ENCODE measurements at regions not wholly inside any gene's neighbourhood (a gene's known extent, or its start where the extent isn't known, plus 50 kb on each side); places are given as distances from the start of the nearest gene placed in this dataset.

DNA sequence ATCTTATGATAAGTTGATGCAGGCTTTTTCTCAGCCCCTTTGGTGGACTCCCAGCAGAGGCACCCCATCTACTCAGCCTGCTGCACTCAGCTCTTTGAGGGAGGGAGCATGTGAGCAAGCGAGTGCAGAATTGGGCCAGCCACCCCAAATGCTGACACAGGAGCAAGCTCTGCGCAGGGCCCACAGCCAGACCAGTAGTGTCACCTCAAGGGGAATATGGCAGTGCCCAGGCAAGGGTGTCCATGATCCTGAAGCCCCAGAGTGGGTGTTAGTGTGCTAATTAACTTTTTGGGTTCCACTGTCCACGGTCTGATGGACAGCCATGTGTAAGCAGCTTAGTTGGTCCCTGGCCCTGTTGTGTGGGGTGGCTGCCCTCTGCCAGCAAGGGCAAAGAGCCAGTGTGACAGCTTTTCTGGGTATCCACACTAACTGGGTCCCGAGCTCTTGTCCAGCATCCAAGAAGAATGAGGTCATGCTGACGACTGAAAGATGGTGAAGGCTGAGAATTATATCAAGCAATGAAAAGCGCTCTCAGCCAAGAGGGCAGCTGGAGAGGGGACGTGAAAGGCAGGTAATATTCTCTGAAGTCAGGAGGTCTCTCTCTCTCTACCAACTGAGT lies 898.3 kb upstream of the PCDH9 start:
- DNase-seq (ENCODE audit: low spot score) = no peak

DNA sequence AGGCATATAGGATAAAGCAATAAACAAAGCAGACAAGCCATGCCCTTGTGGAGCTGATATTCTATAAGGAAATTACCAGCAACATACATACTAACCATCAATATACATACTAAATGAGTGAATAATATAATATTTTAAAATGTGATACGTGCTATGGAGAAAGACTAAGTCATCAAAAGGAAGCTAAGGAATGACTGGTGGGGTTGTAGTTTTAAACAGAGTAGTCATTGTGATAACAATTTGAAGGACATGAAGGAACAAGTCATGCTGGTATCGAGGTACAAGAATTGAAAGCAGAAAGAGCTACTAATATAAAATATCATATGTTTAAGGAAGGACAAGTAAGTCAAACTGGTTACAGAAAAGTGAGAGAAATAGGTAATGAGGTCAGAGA lies 894.9 kb upstream of the PCDH9 start:
- no peak for DNase-seq (ENCODE audit: low spot score)

DNA sequence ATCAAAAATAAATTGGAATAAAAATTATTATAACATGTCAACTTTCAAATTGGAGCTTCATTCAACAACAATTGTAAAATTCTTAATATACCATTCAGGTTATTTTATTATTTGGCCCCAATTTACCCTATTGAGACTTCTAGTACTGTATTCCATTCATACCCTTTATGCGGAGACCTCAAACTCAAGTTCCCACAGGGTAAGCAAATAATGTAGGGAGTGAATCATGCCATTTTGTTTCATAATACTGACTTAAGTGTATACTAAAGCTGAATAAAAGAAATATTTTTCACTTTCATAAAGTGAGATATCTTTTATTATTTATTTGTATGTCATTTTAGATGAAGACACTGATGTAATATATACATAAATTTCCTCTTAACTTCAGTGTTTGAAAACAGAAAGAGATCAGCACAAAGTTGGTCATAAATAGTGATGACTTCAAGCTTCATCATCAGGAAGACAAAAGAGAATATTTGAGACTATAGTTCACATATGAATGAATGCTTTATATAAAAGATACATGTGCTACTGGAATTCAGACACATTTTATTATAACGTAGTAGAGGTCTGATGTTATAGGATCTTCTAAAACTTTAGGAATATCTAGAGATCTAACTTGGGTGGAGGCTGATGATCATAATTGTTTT lies 894.4 kb upstream of the PCDH9 start:
- DNase-seq (ENCODE audit: low spot score) = no peak

DNA sequence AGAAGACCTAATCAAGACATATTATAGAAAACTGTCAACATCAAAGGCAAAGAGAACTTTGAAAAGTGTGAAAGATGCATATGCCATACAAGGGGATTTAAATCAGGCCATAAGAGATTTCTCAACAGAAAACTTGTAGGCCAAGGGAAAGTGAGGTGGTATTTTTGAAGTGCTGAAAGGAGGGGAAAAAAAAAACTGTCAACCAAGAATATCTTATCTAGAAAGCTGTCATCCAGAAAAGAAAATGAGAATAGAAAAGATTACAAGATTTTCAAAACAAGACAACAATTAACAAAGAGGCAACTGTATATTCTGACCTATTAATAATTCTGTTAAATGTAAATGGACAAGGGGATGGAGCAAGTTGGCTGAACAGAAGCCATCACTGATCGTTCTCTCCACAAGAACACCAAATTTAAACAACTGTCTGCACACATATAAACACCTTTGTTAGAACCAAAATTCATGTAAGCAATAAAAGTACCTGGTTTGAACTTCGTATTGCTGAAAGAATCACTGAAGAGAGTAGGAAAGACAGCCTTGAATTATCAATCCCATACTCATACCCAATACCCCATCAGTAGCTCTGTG lies 880.1 kb upstream of the PCDH9 start:
- no peak for DNase-seq (ENCODE audit: low spot score)

DNA sequence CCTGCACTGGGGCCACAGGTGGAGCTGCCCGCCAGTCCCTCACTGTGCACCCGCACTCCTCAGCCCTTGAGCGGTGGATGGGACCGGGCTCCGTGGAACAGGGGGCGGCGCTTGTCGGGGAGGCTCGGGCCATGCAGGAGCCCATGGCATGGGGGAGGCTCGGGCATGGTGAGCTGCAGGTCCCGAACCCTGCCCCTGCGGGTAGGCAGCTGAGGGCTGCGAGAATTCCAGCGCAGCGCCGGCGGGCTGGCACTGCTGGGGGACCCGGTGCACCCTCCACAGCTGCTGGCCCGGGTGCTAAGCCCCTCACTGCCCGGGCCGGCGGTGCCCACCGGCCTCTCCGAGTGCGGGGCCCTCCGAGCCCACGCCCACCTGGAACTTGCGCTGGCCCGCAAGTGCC lies 877.5 kb upstream of the PCDH9 start:
- DNase-seq (ENCODE audit: low spot score) = no peak

DNA sequence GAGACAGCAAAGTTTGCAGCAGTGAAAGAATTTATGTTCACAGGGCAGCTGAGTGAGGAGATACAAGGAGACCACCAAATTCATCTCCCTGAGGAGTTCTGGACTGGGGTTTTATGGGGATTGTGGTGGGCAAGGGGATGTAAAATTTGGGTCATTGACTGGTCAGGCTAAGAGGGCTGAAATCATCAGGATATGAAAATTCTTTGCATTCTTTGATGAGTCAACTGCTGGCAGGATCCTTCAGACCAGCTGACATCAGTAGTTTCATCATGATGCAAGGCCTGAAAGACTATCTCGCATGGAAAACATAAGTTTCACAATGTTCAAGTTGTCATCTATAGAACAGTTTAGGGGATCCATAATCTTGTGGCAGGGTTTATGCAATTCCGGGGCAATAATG lies 869.5 kb upstream of the PCDH9 start:
- no peak for DNase-seq (ENCODE audit: low spot score)

DNA sequence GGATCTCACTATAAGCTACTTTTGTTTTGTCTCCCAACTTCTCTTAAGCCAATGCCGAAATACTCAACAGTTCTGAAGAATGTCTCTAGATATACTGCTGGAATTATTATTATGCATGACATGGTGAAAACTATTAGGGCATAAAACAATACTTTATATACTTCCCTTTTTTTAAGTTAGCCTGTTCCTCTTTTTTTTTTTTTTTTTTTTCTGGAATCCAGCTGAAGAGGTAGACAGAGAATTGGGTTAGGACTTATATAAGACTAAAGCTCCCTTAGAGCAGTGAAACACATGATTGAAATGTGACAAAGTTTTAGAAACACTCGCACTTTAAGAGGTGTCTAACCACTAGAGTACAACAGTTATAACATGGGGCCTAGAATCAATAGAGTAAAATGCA lies 850.9 kb upstream of the PCDH9 start:
- DNase-seq (ENCODE audit: low spot score) = no peak

DNA sequence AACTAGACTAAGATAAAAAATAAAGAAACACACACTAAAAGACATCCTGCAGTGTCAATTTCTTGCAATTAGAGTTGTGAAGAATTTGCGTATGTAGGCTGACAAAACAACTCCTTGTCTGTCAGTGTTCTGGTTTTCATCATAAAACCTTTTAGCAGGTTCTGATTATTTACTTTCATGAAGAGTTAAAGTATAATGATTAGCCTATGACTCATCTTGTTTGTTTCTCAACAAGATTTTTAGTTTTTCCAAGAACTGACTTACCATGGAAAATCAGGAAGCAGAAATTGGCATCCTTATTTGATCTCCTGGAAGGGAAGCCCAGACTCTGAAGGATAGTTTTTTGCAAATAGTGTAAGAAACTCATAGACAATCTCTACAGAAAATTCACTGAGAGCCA lies 848.7 kb upstream of the PCDH9 start:
- no peak for DNase-seq (ENCODE audit: low spot score)

DNA sequence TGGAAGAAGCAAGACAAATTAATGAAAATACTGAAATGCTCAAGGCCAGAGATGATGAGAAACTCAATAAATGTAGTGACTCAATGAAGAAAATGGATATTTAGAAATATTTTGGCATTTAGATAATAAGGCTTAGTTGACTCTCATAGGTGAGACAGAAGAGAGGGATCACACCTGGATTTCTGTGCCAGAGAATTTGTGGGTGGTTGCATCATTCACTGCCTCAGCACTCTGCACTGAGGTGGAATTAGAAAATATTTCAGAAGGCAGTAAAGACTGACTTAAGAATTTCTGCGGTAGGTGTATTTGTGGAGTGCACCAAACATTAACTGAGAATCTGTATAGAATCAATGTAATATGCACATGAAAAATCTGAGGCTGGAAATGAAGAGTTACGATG lies 848.3 kb upstream of the PCDH9 start:
- no peak for DNase-seq (ENCODE audit: low spot score)

DNA sequence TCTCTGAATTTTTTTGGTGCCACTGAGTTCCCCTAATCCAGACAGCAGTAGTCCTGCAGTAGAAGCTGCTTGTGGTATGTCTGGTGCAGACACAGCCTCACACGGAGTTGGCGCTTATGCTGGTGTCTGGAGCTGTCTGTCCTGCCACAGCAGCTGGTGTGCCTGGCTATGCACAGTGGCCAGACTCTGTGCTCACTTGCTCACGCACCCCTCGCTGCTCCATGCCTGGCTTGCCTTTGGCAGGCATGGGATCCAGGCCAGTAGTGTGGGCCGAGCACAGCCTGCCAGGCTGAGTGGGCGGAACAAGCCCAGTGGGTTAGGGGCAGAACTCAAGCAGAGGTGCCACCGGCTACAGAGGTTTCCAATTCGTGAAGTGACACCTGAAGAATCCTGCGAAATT lies 845.9 kb upstream of the PCDH9 start:
- no peak for DNase-seq (ENCODE audit: low spot score)

DNA sequence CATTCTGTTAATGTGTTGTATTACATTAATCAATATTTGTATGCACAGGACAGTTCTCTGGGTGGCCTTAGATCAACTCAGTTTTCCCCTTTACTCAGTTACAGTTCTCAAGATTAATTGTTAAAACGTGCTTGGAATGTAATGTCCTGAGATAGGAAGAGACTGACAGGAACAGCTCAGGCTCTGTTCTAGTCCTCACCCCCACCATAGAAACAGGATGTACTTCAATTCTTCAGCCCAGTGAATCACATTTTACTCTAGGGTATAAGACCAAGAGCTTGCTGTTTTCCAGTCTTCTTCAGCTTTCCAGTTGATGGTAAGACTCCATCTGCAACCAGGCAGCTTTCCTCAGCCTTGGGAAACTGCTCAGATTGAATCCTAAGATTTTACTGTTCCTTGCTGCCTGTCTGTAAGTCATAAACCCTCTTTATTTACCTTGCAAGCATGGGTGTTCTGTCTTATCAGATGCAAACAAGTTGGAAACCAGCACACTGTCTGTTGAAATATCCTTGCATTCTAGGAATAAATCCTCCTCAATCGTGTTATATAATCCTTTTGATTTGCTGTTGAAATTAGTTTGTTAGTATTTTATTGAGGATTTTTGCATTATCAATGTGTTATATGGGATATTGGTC lies 836.9 kb upstream of the PCDH9 start:
- DNase-seq (ENCODE audit: low spot score) = peak; percentile 2

DNA sequence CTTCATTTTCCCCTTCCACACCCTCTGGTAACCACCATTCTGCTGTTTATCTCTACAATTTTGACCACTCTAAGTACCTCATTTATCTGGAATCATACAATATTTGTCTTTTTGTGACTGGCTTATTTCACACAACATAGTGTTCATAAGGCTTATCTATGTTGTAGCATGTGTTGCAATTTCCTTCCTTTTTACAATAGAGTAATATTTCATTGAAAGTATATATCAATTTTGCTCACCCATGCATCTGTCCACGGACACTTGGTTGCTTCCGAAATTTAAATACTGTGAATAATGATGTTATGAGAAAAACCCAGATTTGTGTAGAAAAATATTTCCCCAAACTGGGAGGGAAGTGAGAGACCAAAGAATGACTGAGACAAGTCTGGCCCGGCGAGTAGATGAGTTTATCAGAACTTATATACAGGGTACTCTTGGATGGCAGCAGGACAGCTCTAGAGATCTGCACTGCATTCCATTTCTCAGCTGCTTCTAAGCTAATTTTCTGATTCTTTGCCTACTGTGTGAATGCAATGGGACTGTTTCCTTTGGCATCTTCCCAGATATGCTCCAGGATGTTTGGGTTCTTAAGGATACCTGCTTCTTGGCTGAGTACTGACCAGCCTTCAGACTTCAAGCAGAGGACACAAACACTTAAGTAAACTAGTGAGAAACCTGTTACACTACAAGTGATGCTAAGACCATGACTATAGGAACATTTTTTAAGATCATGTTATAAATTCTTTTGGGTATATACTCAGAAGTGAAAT lies 834.0 kb upstream of the PCDH9 start:
- DNase-seq (ENCODE audit: low spot score) = no peak

DNA sequence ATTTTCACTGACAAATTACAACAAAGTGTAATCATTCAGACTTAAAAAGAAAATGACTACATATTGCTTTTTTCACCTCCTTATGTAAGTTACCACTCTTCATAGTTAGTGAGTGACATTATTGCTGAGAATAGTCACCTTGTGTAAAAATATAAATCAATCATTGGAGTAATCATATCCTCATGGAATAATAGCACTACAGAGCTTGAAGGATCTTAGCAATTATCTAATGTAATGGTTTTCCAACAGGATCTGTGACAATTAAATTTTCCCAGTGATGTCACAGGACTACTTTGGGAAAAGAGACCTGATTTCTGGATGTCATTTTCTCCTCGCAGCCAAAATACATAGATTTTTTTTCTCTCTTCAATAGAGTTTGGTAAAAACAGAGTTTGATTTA lies 833.0 kb upstream of the PCDH9 start:
- no peak for DNase-seq (ENCODE audit: low spot score)

DNA sequence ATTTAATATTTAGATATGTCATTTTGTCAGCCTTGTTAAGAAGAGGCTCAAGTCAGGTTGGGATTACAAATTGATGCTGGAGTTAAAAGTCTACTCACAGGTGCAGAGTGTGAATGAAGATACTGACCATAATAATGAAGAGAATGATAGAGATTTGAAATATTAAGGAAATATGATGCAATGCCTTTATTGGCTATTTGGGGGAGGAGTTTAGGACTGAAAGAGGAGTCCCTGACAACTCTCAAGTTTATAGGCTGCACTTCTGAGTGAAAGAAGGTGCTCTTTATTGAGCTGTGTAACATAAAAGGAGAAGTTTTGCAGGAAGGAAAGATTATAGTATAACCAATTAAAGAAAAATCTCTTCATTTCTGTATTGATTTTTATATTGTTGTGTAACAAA lies 827.7 kb upstream of the PCDH9 start:
- no peak for DNase-seq (ENCODE audit: low spot score)

DNA sequence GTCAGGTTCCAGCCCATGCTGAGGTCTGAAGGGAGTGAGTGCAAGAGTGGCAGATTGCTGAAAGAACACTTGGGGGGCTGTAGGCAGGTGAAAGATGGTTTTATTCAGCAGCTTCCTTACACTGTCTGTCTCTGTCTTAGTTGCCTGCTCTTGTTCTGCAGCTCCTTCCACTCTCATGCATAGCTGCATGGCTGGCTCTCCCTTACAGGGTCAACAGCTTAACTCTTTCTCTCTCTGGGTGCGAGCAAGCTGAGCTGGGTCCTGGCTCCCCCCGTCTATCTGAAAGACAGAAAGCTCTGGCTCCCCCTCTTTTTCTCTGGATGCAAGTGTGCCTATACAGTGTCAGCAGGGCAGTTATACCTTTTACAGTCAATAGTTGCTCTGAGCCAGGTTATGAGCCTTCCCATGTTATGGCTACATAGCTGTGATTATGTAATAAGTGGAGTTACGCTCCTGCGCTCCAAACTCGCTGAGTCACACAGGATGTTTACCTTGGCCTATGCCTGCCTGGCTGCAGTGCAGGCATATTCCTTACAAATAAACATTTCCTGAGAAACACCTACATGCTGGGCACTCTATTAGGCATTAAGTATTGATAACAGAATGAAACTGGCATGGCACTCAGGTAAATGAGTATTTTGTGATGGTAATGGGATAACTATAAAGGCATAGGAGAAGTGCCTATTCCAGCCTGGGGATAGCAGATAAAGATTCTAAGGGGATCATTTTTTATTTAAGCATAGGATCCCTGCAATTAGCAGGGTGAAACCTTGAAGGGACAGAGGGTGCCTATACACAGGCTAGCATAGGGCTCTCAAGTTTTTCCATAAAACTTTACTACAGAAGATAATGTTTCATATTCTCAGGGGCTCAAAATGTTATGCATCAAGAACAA lies 826.9 kb upstream of the PCDH9 start:
- no peak for DNase-seq (ENCODE audit: low spot score)

DNA sequence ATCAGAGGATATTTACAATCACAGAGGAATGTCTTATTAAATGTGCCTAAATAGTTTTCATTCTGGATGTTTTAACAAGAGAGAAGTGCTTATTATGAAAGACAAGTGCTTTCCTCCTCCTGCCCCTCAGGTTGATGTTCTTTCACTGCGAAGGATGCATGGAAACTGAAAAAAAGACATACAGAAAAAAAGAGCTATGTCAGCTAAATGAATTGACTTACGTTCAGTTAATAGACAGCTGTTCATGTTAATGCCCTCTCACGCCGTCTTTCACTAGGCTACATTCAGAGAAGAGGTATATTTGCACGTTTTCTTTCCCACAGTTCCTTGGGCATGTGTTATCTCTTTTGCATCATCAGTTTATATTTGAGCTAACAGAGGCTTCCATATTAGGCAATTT lies 821.8 kb upstream of the PCDH9 start:
- no peak for DNase-seq (ENCODE audit: low spot score)

DNA sequence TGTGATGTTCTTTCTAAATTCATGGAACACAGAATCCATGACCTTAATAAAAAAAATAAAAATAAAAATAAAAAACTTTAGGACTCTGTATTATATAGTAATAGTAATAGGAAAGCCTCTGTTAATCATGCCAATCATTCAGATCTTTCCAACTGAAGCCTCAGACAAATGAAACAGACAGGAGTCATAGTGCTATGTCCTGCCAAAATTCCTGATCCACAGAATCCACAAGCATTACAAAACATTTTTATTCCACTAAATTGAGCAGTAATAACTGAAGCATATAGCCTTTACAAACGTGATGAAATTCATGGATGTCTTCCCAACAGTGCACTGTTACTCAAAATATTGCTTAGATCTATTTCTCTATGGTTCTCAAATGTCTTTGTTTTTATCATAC lies 820.6 kb upstream of the PCDH9 start:
- DNase-seq (ENCODE audit: low spot score) = no peak

DNA sequence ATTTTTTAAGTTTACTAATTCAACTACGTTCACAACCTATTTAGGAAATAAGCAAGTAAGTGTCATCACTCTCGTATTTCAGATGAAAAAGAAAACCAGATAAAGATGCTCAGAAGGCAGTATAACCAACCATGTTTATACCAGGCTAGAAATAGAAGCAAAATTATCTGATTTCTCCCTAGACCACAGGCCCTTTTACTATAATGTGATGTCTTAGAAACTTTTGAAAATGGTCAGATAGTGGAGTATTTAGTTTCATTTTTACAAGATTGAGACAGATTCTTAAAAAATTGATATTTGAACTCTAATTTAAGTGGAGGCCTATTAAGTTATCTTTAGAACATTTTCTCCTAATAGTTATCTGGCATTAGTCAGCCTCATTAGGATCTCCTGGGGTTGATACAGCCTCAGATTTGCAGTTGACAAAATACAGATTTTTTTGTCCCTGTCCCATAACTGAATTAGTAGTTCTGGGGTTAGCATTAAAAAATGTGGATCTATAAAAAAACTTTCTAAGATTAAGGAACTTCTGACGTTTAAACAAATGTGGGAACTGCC lies 818.7 kb upstream of the PCDH9 start:
- DNase-seq (ENCODE audit: low spot score) = no peak

DNA sequence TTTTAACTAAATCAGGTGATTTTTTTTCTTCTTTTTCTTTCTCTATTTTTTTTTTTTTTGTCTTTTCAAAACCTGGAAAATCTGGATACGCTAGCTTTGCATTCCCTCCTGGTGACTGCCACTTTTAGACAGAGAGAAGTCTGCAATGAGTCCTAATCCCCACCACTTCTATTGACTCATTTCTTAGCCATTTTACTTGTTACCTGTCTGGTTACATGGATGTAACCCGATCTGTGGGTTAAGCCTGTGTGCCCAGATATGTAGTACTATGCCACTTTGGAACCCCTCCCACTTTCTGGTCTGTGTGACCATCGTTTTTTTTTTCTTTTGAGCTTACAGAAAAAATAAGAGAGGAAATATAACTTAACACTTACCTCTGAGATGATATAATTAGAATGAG lies 817.8 kb upstream of the PCDH9 start:
- no peak for DNase-seq (ENCODE audit: low spot score)

DNA sequence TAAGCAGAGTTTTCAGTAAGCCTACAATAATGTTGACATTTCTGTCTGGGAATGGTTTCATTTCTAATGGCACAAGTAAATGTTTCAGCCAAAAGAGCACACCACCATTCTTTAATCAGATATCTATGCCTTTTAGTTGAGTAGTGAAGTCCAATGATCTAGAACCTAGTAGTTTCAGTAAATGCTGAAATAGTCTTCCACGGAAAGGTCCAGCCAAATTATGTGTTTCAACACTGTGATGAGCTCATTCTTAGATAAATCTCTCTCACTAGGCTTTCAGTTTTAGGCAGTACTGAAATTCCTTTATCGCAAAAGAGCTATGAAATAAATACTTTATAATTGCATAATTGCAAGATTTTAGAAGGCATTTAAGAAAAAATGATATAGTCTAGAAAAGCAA lies 816.8 kb upstream of the PCDH9 start:
- no peak for DNase-seq (ENCODE audit: low spot score)

DNA sequence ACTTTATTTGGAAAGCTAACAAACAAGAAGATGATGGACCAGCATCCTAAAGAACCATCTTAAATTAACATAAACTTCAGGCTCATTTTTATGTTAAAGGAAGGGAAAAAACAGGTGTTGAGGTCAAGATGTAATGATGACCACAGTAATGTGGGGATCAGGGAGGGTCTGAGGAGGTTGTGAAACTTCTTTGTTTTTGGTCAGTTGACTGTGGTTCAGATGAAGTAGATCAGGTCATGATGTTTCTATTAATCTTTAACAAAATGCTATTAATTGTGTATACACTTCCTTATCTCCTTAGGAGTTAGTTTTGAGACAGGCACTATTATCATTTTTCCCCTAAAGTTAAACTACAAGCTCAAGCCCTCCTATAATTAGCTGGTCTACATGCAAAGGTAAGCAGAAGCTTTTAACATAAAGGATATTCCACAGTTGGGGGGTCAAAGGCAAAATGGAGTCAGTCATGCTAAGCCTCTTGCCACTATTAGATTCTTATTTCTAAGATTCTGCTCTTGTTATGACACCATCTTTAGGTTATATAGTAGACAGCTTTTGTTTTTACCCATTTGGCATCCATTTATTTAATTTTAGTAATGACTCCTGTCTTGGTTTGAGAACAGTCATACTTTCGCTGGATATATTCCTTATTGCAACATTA lies 800.1 kb upstream of the PCDH9 start:
- no peak for DNase-seq (ENCODE audit: low spot score)
